ENCODE measurements at regions not wholly inside any gene's neighbourhood (a gene's known extent, or its start where the extent isn't known, plus 50 kb on each side); places are given as distances from the start of the nearest gene placed in this dataset.

GRCh38 chr13:87554045-87554444 is 117.1 kb upstream of the SLITRK5 start:
- ChIA-PET POLR2A (no interaction called here), CTCF (ENCODE audit: low intra/inter-chr PET ratio, low total read pairs) (no interaction called here)
- no peak for ATAC-seq
- Histone ChIP-seq H3K4me2 (ENCODE audit: low read depth, low read length) (no peak overlapping the region), H3K36me3 (replicated peaks in 1 of 2; ENCODE audit: control insufficient read depth in 1 of 2, insufficient read depth in 2 of 2, low read length in 2 of 2) (no peaks in the 10 kb centered on the region), H3K4me3 (replicated peaks in 1 of 3; ENCODE audit: insufficient read depth in 1 of 3, low read depth in 2 of 3, low read length in 3 of 3) (no peak overlapping the region), H2AFZ (ENCODE audit: low read length) (no peak overlapping the region), H3K9me3 (ENCODE audit: low read length) (no peaks in the 10 kb centered on the region), H3K4me1 (ENCODE audit: insufficient read depth, low read length) (peaks cover 10% of the 10 kb centered on the region), H3K79me2 (ENCODE audit: insufficient read depth, low read length) (no peaks in the 10 kb centered on the region), H3K27ac (ENCODE audit: extremely low read length, insufficient read depth, low read length) (no peak overlapping the region), H4K20me1 (ENCODE audit: insufficient read depth, low read length) (no peaks in the 10 kb centered on the region), H3K27me3 (ENCODE audit: control insufficient read depth in 1 of 2, insufficient read depth in 2 of 2, low read length in 2 of 2) (no peaks in the 10 kb centered on the region), H3K9ac (ENCODE audit: insufficient read depth, low read depth, low read length) (no peak overlapping the region)
- FAIRE-seq, result no peak
- no peak for DNase-seq (ENCODE audit: low spot score)
- TF ChIP-seq ZC3H13 (CRISPR knock-in tag; IDR thresholded peaks at IDR 0.05) (no peak), ZNF431 (CRISPR knock-in tag; IDR thresholded peaks at IDR 0.05; ENCODE audit: borderline replicate concordance, low read depth) (no peak), DMAP1 (CRISPR knock-in tag; IDR thresholded peaks at IDR 0.05) (no peak), HOXA5 (CRISPR knock-in tag; IDR thresholded peaks at IDR 0.05) (no peak), RFXAP (CRISPR knock-in tag; IDR thresholded peaks at IDR 0.05; ENCODE audit: borderline replicate concordance) (no peak), ZSCAN12 (CRISPR knock-in tag; IDR thresholded peaks at IDR 0.05) (no peak), MAX (IDR thresholded peaks at IDR 0.05) (no peak), MAF1 (CRISPR knock-in tag; IDR thresholded peaks at IDR 0.05; ENCODE audit: borderline replicate concordance) (no peak), BCLAF1 (IDR thresholded peaks at IDR 0.05) (no peak), CSRNP1 (CRISPR knock-in tag; IDR thresholded peaks at IDR 0.05) (no peak), GABPA (IDR thresholded peaks at IDR 0.05; ENCODE audit: low read depth, low read length) (no peak), GABPA (CRISPR knock-in tag; IDR thresholded peaks at IDR 0.05; ENCODE audit: low read depth) (no peak), MEF2D (CRISPR knock-in tag; IDR thresholded peaks at IDR 0.05) (no peak)
- intact Hi-C loops (cut with micrococcal nuclease; ENCODE audit: unreplicated experiment) (no loop called here), in situ Hi-C loops (cut with HindIII; ENCODE audit: extremely low pct_ligation_motif_present, low pct_unique_long_range_greater_than_20kb) (no loop called here)
- no TSS peak for BruUV-seq (replicated peaks)
- 18% methylated on average over 3 of the region's 3 CpGs for WGBS (ENCODE audit: low lambda C conversion rate)

Data from HepG2 (cell line).